ENCODE measurements at regions not wholly inside any gene's neighbourhood (a gene's known extent, or its start where the extent isn't known, plus 50 kb on each side); places are given as distances from the start of the nearest gene placed in this dataset.
A peak's percentile ranks its signal among the peaks of the same experiment; 100 is the strongest.

DNA sequence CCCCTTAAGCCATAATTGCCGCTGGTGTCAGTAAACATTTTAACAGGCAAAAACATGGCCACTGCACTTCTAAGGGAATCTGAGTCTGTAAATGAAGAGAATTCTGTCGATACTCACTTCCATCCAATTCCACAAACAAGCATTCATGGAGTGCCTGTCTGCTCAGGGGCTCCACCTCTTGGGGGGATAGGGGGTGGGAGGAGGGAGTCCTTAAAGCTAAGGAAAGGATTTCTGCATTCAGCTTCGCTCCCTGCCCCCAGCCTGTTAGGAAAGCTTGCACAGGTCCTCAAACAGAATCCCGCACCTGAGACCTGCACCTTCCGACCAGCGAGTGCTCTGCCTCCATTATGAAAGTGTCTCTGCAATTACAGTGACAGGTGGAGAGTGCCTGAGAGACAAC lies 130.2 kb upstream of the KIT start:
- POLR2A ChIA-PET (ENCODE audit: partially characterized antibody), result no interaction called here
- DNase-seq (ENCODE audit: low read depth in 1 of 2, low spot score in 2 of 2), result no peak
- no peak for FAIRE-seq

More for the DNA sequence above, 130.2 kb upstream of the KIT start:
- no peak overlapping the region for H3K18ac ChIP-seq (ENCODE audit: extremely low read depth, low read length)
- no peaks in the 10 kb centered on the region for H3K36me3 ChIP-seq (ENCODE audit: control insufficient read depth in 2 of 4, insufficient read depth in 4 of 4, low read length in 3 of 4)
- H4K8ac ChIP-seq (ENCODE audit: extremely low read depth, insufficient read depth, low read length), result no peak overlapping the region
- no peaks in the 10 kb centered on the region for H3K79me2 ChIP-seq (ENCODE audit: control insufficient read depth in 1 of 2, insufficient read depth in 2 of 2, low read length in 2 of 2)
- no peak overlapping the region for H2BK5ac ChIP-seq (ENCODE audit: low read depth, low read length)
- no peak overlapping the region; the same call in 1 of the 2 replicates for H2BK12ac ChIP-seq (ENCODE audit: low read depth, low read length)
- H3K23ac ChIP-seq (ENCODE audit: insufficient read length), result no peak overlapping the region
- H3K14ac ChIP-seq (ENCODE audit: insufficient read length), result no peak overlapping the region
- H4K5ac ChIP-seq (ENCODE audit: insufficient read length, low read depth, low read length), result no peak overlapping the region
- H2BK20ac ChIP-seq (ENCODE audit: low read length), result no peak overlapping the region
- no peaks in the 10 kb centered on the region for H4K20me1 ChIP-seq (replicated peaks in 1 of 2; ENCODE audit: control insufficient read depth in 1 of 2, insufficient read depth in 2 of 2, low read length in 2 of 2)
- H2AFZ ChIP-seq (ENCODE audit: low read length), result peak overlapping the region; percentile 87; the same call in 1 of the 2 replicates
- no peak overlapping the region for H3K27ac ChIP-seq (ENCODE audit: low read depth, low read length)
- H4K91ac ChIP-seq (replicated peaks; ENCODE audit: insufficient read length, low read length), result no peak overlapping the region
- 83% methylated on average over 6 of the region's 6 CpGs; no CpG with 5 or more reads in 1 of the 2 experiments for WGBS, 2 experiments (ENCODE audit: extremely low coverage in 1 of 2, insufficient coverage in 1 of 2, insufficient read length in 1 of 2, insufficient replicate concordance in 2 of 2, low coverage in 1 of 2, low lambda C conversion rate in 2 of 2, missing lambda C conversion rate in 1 of 2)
- no peak overlapping the region for H3K9ac ChIP-seq (replicated peaks in 1 of 4; ENCODE audit: extremely low read depth in 1 of 4, low read depth in 3 of 4, low read length in 3 of 4)
- 0 out of 4 replicates have a peak, but pooled peaks cover 0 to 3% of the 10 kb centered on the region in 2 experiments for H3K9me3 ChIP-seq (ENCODE audit: insufficient read depth in 2 of 2, low read depth in 1 of 2, low read length in 1 of 2)
- H3K4me2 ChIP-seq (ENCODE audit: insufficient read depth in 1 of 2, low read depth in 2 of 2, low read length in 2 of 2), result peak overlapping the region in 1 of 2 experiments; percentile 21; a peak in 1 of 4 replicates
- H2BK15ac ChIP-seq (ENCODE audit: low read length), result no peak overlapping the region
- no peaks in the 10 kb centered on the region for H3K23me2 ChIP-seq (ENCODE audit: low read depth, low read length)
- peaks cover 0 to 8% (median 2%) of the 10 kb centered on the region in 4 experiments; a peak in 3 of 7 replicates for H3K4me1 ChIP-seq (replicated peaks in 1 of 4; ENCODE audit: control insufficient read depth in 3 of 4, insufficient read depth in 4 of 4, low read length in 3 of 4)
- H3K27me3 ChIP-seq (replicated peaks in 1 of 4; ENCODE audit: control insufficient read depth in 3 of 4, extremely low read depth in 1 of 4, insufficient read depth in 3 of 4, low read length in 3 of 4), result no peaks in the 10 kb centered on the region
- H3K4ac ChIP-seq (replicated peaks; ENCODE audit: insufficient read length, low read depth, low read length), result no peak overlapping the region
- no peak overlapping the region for H2AK5ac ChIP-seq (ENCODE audit: low read depth, low read length)
- no peak for TF ChIP-seq RFX5 (IDR thresholded peaks at IDR 0.05; ENCODE audit: borderline replicate concordance, low read depth, low read length)
- TF ChIP-seq RAD21 (IDR thresholded peaks at IDR 0.05 in 1 of 2, conservative IDR thresholded peaks at IDR 0.05 in 1 of 2; ENCODE audit: low read depth in 2 of 2, low read length in 2 of 2), result peak; percentile 26 to 29; a peak in 3 of 4 replicates
- TF ChIP-seq CTCF (IDR thresholded peaks at IDR 0.05; ENCODE audit: control extremely low read depth in 1 of 3, insufficient read depth in 1 of 3, low read depth in 1 of 3, low read length in 3 of 3), result peak in 2 of 3 experiments; percentile 24 to 34; a peak in 2 of 4 replicates
- no peak overlapping the region for H2BK120ac ChIP-seq (replicated peaks; ENCODE audit: low read depth, low read length)
- H3K56ac ChIP-seq (replicated peaks; ENCODE audit: insufficient read length, low read depth, low read length), result no peak overlapping the region
- no peak overlapping the region for H3K4me3 ChIP-seq (ENCODE audit: extremely low read depth in 1 of 4, insufficient read depth in 2 of 4, low read depth in 3 of 4, low read length in 4 of 4)
- CTCF ChIA-PET (ENCODE audit: partially characterized antibody), result interaction anchor here (1.0 kb wide), 2 partner anchors 10 to 170 kb away, joined by 3 to 4 read pairs; no protein-coding TSS in a partner anchor
- no peaks in the 10 kb centered on the region for H3K79me1 ChIP-seq (ENCODE audit: low read depth, low read length)
